ENCODE measurements at regions not wholly inside any gene's neighbourhood (a gene's known extent, or its start where the extent isn't known, plus 50 kb on each side); places are given as distances from the start of the nearest gene placed in this dataset.

- Histone ChIP-seq H3K36me3 (no peaks in the 10 kb centered on the region), H3K9ac (no peak overlapping the region), H3K4me3 (no peak overlapping the region), H3K9me3 (replicated peaks in 1 of 11) (peaks cover 0 to 13% (median 3%) of the 10 kb centered on the region in 11 experiments; a peak in 8 of 22 replicates), H3K27me3 (no peaks in the 10 kb centered on the region), H4K20me1 (no peaks in the 10 kb centered on the region), H3K27ac (no peak overlapping the region), H3K4me1 (peaks cover 0 to 3% (median 0%) of the 10 kb centered on the region in 10 experiments; a peak in 2 of 20 replicates), H3K4me2 (no peak overlapping the region)
- TF ChIP-seq Cebpa-rat (IDR thresholded peaks at IDR 0.05), result no peak
Observed at GRCh38 chr14:58865514-58866281, 227.9 kb downstream of the DACT1 start.

GRCh38 chr14:58866391-58866790, 228.6 kb downstream of the DACT1 start:
- H3K9me3 ChIP-seq (replicated peaks in 1 of 11), result peaks cover 0 to 6% (median 0%) of the 10 kb centered on the region in 11 experiments; a peak in 3 of 22 replicates
- H3K4me3 ChIP-seq, result no peak overlapping the region
- H3K4me1 ChIP-seq, result no peaks in the 10 kb centered on the region
- no peaks in the 10 kb centered on the region for H3K36me3 ChIP-seq
- no peak overlapping the region for H3K27ac ChIP-seq
- no peak for TF ChIP-seq Cebpa-rat (IDR thresholded peaks at IDR 0.05)
- H3K4me2 ChIP-seq, result no peak overlapping the region
- H3K9ac ChIP-seq, result no peak overlapping the region
- no peaks in the 10 kb centered on the region for H3K27me3 ChIP-seq
- H4K20me1 ChIP-seq, result no peaks in the 10 kb centered on the region

GRCh38 chr14:58870961-58871360, 233.2 kb downstream of the DACT1 start:
- Histone ChIP-seq H3K9ac (no peak overlapping the region), H3K27me3 (no peaks in the 10 kb centered on the region), H3K4me2 (no peak overlapping the region), H3K4me1 (no peaks in the 10 kb centered on the region), H3K4me3 (no peak overlapping the region), H3K36me3 (no peaks in the 10 kb centered on the region), H4K20me1 (no peaks in the 10 kb centered on the region), H3K9me3 (replicated peaks in 1 of 11) (no peaks in the 10 kb centered on the region), H3K27ac (no peak overlapping the region)
- no peak for TF ChIP-seq Cebpa-rat (IDR thresholded peaks at IDR 0.05)

GRCh38 chr14:58871573-58871972, 233.8 kb downstream of the DACT1 start:
- H3K9me3 ChIP-seq (replicated peaks in 1 of 11), result no peaks in the 10 kb centered on the region
- H3K4me2 ChIP-seq, result no peak overlapping the region
- H3K4me3 ChIP-seq, result no peak overlapping the region
- TF ChIP-seq Cebpa-rat (IDR thresholded peaks at IDR 0.05), result no peak
- no peak overlapping the region for H3K9ac ChIP-seq
- H3K36me3 ChIP-seq, result no peaks in the 10 kb centered on the region
- H4K20me1 ChIP-seq, result no peaks in the 10 kb centered on the region
- no peaks in the 10 kb centered on the region for H3K4me1 ChIP-seq
- H3K27ac ChIP-seq, result no peak overlapping the region
- no peaks in the 10 kb centered on the region for H3K27me3 ChIP-seq

- H3K27me3 ChIP-seq, result no peaks in the 10 kb centered on the region
- no peaks in the 10 kb centered on the region for H3K9me3 ChIP-seq (replicated peaks in 1 of 11)
- no peak overlapping the region for H3K27ac ChIP-seq
- no peak overlapping the region for H3K4me2 ChIP-seq
- H3K9ac ChIP-seq, result no peak overlapping the region
- TF ChIP-seq Cebpa-rat (IDR thresholded peaks at IDR 0.05), result no peak
- no peaks in the 10 kb centered on the region for H4K20me1 ChIP-seq
- no peak overlapping the region for H3K4me3 ChIP-seq
- H3K4me1 ChIP-seq, result no peaks in the 10 kb centered on the region
- H3K36me3 ChIP-seq, result no peaks in the 10 kb centered on the region
Observed at GRCh38 chr14:58872061-58872460, 234.3 kb downstream of the DACT1 start.

- Histone ChIP-seq H3K9ac (no peak overlapping the region), H3K4me3 (no peak overlapping the region), H3K4me2 (no peak overlapping the region), H3K4me1 (no peaks in the 10 kb centered on the region), H3K27me3 (no peaks in the 10 kb centered on the region), H3K9me3 (replicated peaks in 1 of 11) (no peaks in the 10 kb centered on the region), H3K36me3 (no peaks in the 10 kb centered on the region), H3K27ac (no peak overlapping the region), H4K20me1 (no peaks in the 10 kb centered on the region)
- no peak for TF ChIP-seq Cebpa-rat (IDR thresholded peaks at IDR 0.05)
Observed at GRCh38 chr14:58873228-58873953, 235.6 kb downstream of the DACT1 start.

GRCh38 chr14:58875613-58876012, 237.9 kb downstream of the DACT1 start:
- no peak overlapping the region for H3K4me3 ChIP-seq
- H3K4me2 ChIP-seq, result no peak overlapping the region
- no peaks in the 10 kb centered on the region for H3K9me3 ChIP-seq (replicated peaks in 1 of 11)
- no peaks in the 10 kb centered on the region for H4K20me1 ChIP-seq
- H3K27ac ChIP-seq, result no peak overlapping the region
- no peak overlapping the region for H3K9ac ChIP-seq
- peaks cover 0 to under 1% (median 0%) of the 10 kb centered on the region in 10 experiments; a peak in 1 of 20 replicates for H3K4me1 ChIP-seq
- H3K36me3 ChIP-seq, result no peaks in the 10 kb centered on the region
- TF ChIP-seq Cebpa-rat (IDR thresholded peaks at IDR 0.05), result no peak
- no peaks in the 10 kb centered on the region for H3K27me3 ChIP-seq

- no peak overlapping the region for H3K9ac ChIP-seq
- H3K27me3 ChIP-seq, result no peaks in the 10 kb centered on the region
- no peak overlapping the region for H3K4me3 ChIP-seq
- no peak overlapping the region for H3K27ac ChIP-seq
- H3K9me3 ChIP-seq (replicated peaks in 1 of 11), result no peaks in the 10 kb centered on the region
- H3K4me1 ChIP-seq, result peaks cover 0 to 5% (median 0%) of the 10 kb centered on the region in 10 experiments; a peak in 2 of 20 replicates
- H3K4me2 ChIP-seq, result no peak overlapping the region
- TF ChIP-seq Cebpa-rat (IDR thresholded peaks at IDR 0.05), result no peak
- no peaks in the 10 kb centered on the region for H4K20me1 ChIP-seq
- no peaks in the 10 kb centered on the region for H3K36me3 ChIP-seq
Observed at GRCh38 chr14:58876608-58877007, 238.8 kb downstream of the DACT1 start.

- Histone ChIP-seq H3K4me2 (no peak overlapping the region), H4K20me1 (no peaks in the 10 kb centered on the region), H3K36me3 (no peaks in the 10 kb centered on the region), H3K27me3 (no peaks in the 10 kb centered on the region), H3K4me1 (peaks cover 0 to 5% (median 0%) of the 10 kb centered on the region in 10 experiments; a peak in 2 of 20 replicates), H3K9ac (no peak overlapping the region), H3K27ac (no peak overlapping the region), H3K4me3 (no peak overlapping the region), H3K9me3 (replicated peaks in 1 of 11) (no peaks in the 10 kb centered on the region)
- no peak for TF ChIP-seq Cebpa-rat (IDR thresholded peaks at IDR 0.05)
Observed at GRCh38 chr14:58878439-58879139, 240.8 kb downstream of the DACT1 start.
